ENCODE measurements at regions not wholly inside any gene's neighbourhood (a gene's known extent, or its start where the extent isn't known, plus 50 kb on each side); places are given as distances from the start of the nearest gene placed in this dataset.

DNA sequence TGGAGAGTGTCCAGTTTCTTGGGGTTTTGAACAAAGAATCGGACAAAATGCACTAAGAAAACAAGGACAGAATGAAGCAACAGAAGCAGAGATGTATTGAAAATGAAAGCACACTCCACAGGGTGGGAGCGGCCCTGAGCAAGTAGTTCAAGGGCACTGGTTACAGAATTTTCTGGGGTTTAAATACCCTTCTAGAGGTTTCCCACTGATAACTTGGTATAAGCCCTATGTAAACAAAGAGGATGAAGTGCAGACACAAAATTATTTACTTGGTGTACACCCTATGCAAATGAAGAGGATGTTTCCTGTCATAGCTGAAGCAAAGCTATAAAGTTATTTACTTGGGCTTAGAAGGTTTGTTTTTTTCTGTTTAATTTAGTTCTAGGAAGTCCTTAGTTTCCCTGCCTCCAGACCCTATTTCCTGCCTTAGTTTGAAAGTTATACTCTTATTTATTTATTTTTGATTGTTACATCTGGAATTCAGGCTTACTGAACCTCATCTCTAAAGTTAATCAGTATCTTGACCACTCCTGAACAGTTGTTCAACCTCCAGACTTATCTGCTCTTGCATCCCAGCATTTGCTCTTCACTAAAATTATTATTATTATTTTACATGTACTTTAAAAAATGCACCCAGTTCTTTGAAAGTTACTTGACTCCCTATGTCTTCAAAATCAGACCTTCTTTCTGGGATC lies 193.5 kb downstream of the SPP2 start:
- no peak for DNase-seq

GRCh38 chr2:234242459-234242836 lies 191.9 kb downstream of the SPP2 start:
- DNase-seq: no peak

DNA sequence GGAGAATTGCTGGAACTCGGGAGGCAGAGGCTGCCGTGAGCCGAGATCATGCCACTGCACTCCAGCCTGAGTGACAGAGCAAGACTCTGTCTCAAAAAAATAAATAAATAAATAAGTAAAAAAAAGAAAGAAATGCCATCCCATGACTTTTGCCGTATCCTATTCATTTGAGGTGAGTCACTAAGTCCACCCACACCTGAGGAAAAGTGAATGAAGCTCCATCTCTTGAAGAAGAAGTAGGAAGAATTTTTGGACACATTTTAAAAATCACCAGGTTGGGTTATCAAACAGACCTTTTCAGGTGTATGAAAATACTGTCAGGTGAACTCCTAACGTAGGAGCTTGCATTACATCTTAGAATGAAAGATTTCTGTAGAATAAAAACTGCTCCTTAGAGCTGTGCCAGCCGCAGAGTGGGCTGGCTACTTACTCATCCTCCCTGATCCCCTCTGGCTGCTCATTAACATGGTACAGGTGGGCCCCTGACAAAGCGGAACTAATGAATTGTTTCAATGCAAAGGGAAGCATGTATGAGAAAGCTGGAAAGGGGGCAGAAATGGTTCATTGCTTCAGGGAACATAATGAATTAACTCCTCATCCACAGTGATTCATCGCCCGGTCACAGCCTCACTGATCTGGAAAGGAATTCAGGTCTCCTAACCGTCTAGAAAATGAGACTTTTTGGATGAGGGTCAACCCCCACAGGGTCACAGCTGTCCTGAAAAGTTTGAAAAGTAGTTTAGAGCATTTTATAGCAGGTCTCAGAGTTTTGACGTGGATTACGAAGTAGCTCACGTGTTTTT lies 191.4 kb downstream of the SPP2 start:
- no peak for DNase-seq

- DNase-seq: no peak
Measured at GRCh38 chr2:234240917-234241316, 190.4 kb downstream of the SPP2 start.

DNA sequence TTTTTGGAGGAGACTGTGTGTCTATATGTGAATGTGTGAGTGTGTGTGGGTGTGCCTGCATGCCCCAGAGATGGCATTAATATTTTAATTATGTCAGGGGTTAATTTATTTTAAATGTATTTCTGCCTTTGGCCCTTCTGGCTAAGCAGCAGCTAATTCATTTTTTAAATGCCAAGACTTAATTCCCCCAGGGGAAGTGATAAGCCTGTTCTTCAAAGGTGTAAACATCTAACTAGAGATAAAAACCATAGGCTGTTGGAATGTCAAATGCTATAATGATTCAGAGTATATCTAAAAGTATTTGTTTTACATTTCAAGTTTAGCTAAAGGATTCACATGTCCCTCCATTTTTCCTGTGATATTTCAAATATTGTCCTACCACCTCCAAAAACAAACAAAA lies 184.7 kb downstream of the SPP2 start:
- no peak for DNase-seq

DNA sequence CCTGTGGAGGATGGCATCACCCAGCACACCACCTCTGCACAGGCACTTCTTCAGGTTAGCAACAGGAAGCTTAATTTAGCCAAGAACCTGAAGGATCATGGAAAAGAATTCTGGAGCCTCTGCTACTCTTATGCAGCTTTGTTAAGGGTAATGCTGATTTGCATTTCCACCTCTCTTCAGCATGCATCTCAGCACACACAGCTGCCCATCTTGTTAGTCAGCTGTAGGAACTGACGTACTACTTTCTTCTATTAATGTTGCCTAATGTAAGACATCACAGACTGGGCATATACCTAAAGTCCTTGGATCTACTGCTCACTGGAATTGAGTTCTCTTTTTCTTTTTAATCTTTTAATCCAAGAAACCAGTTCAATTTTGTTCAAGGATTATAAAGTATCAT lies 181.0 kb downstream of the SPP2 start:
- no peak for DNase-seq

DNA sequence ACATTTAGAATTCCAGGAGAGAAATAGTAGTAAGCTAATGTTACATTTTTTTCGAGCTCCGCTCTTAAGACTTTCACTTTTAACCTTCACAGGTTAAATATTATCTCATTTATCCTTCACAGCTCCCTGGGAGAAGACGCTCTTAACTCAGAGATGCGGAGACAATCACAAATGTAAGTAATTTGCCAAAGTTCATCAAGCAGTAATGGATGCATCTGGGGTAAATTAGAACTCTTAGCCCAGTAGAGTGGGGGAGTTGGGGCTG lies 168.5 kb downstream of the SPP2 start:
- no peak for DNase-seq

- DNase-seq: no peak
Measured at GRCh38 chr2:234218266-234219045, 168.0 kb downstream of the SPP2 start.

DNA sequence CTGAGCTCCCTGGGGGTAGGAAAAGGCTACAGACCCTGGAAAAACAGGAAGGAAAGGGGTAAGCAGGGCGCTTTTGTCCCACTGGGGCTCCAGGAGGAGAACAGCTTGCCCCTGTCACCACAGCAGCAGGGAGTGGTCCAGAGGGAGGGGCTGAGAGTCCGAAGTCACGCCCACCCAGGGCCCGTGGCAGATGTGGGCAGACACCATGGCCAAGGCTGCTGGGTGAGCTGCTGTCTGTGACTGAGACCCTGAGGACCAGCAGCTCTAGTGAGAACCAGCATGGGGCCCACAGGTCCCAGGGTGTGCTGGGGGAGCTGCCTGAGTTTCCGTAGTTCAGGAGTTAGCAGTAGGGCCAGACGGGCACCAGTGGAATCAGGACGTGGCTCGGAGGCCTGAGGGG lies 162.0 kb downstream of the SPP2 start:
- DNase-seq: no peak

DNA sequence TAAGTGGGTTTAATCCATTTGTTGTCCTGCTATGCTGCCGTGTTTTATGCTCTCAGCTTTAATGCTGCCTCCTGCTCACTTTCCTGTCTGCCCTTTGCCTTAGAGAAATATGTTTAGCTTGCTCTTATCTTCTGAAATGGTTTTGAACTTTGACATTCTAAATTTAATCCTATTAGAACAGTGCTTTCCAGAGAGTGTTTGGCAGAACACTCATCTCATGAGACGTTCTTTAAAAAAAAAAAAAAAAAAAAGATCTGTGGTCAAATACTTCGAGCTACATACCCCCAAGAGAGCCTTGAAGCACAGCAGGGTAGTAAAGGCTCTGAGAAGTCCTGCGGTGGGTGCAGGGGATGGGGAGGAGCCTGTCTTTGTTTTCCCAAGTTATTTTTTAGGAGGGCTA lies 161.3 kb downstream of the SPP2 start:
- no peak for DNase-seq

DNA sequence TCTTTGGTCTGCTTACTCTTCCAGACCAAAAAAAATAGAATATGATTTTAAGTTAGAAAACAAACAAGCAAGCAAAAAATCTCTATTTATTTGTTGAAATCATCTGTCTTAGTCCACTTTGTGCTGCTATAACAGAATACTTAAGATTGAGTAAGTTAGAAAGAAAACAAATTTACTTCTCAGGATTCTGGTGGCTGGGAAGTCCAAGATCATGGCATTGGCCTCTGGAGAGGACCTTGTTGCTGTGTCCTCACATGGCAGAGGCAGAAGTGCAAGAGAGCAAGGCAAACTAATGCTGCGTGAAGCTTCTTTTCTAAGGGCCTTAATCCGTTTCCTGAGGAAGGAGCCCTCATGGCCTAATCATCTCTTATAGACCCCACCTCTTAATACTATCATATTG lies 156.2 kb downstream of the SPP2 start:
- DNase-seq: no peak

DNA sequence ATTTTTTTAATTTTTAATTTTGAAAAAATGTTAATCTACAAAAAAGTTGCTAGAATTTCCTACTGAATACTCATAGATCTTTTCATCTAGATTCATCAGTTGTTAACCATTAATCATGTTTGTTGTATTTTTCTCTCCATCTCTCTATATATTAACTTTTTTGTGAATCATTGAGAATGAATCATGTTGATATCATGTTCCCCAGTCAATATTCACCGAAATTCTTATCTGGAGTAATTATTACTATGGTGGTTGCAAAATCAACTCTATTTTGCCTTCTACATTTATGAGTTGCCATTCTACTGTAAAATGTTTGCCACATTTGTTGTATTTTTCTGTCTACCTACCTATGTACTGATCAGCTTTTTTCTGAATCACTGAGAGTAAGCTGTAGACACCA lies 154.0 kb downstream of the SPP2 start:
- DNase-seq: no peak

GRCh38 chr2:234203135-234203984 lies 152.9 kb downstream of the SPP2 start:
- peak in 2 of 3 experiments; percentile 2 to 28 for DNase-seq

DNA sequence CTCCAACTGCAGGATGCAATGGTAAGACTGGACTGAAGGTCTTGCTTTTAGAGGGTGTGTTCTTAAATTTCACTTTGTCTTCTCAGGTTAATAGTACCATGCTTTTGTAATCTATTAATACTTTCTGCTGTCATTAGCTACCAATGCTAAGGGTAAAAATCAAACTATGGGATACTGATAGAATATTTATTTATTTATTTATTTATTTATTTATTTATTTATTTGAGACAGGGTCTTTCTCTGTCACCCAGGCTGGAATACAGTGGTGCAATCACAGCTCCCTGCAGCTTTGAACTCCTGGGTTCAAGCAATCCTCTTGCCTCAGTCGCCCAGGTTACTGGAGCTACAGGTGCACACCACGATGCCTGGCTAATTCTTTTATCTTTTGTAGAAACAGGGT lies 152.1 kb downstream of the SPP2 start:
- no peak for DNase-seq

GRCh38 chr2:234199996-234200395 lies 149.5 kb downstream of the SPP2 start:
- DNase-seq: peak in 2 of 3 experiments; percentile 1 to 50

DNA sequence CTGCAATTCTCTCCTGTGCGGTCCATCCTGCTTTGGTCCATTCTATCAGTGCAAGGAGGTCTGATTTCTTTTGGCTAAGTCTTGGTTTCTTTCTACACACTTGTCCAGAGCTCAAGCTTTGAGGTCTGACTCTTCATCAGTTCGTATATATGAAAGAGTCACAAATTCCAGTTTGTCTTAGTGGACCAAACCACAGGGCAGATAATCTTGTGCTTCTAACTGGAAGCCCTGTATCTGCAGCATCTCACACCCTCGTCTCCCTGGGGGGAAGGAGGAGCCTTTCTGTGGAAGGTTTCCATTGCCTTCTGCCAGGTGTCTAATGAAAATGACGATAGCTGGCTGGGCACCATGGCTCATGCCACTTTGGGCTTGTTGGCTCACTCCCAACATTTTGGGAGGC lies 148.5 kb downstream of the SPP2 start:
- DNase-seq: no peak

GRCh38 chr2:234195516-234195915 lies 145.0 kb downstream of the SPP2 start:
- no peak for DNase-seq

- no peak for DNase-seq
Measured at GRCh38 chr2:234193977-234194563, 143.6 kb downstream of the SPP2 start.

- DNase-seq: peak; percentile 3 to 74 (median 51)
Measured at GRCh38 chr2:234191819-234192407, 141.4 kb downstream of the SPP2 start.

GRCh38 chr2:234189786-234190300 lies 139.3 kb downstream of the SPP2 start:
- DNase-seq: no peak

GRCh38 chr2:234189230-234189629 lies 138.7 kb downstream of the SPP2 start:
- DNase-seq: no peak

DNA sequence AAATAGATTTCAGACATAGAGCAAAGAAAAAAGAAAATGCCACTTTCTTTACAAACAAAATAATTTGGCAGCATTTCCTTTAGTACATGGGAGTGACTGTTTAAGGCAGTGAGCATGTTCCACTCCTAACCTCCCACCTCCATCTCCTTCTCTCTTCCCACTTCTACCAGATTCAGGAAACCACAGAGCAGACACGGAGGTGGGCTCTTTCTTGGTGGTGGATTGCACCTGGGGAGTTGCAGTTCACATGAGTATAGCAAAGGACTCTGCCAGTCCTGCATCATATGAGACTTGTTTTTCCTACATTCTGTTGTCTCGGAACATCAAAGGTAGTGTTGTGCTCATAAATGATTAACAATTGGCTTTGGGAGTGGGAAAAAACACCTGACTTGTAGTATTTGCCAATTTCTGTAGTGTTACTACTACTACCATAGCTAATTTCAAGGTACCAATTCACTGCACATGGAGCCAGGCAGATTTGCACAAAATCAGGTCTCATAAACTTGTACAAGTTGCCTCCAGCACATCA lies 137.2 kb downstream of the SPP2 start:
- no peak for DNase-seq
